T-cell (primary cell): ENCODE measurements at regions not wholly inside any gene's neighbourhood (a gene's known extent, or its start where the extent isn't known, plus 50 kb on each side); places are given as distances from the start of the nearest gene placed in this dataset.

ENCODE experiments used
- ATAC-seq, 4 experiments: fragments of 200-7000 bp in 3 of 4; fragments of 150-1000 bp in 1 of 4; cut with Tn5 transposase; replicated peaks in 1 of 4; 1 replicate in 3 of 4; 2 replicates in 1 of 4; pipeline ENCODE4 v1.10.0; 2021; ENCODE audit warnings: moderate library complexity in 3 of 4, mild to moderate bottlenecking in 2 of 4, moderate number of reproducible peaks in 1 of 4
- CTCF ChIA-PET, 2 donors: fragments of 300-600 bp; sonication (Branson Sonifier 250); formaldehyde crosslinking; loops; one replicate each; lab custom pipeline; 2022; ENCODE audit warnings: antibody characterized with exemption in 2 of 2; lab: Charles Lee
- POLR2A ChIA-PET, 2 donors: fragments of 300-600 bp; sonication (Branson Sonifier 250); formaldehyde crosslinking; loops; one replicate each; lab custom pipeline; 2022; ENCODE audit warnings: antibody characterized with exemption in 2 of 2; lab: Charles Lee
- DNase-seq, 35 experiments: peaks; one replicate each; pipeline versions ENCODE4 v3.0.0 to v3.0.0-alpha.2; 2013 to 2023
- H3K27ac ChIP-seq: one replicate; pipeline ENCODE4 v1.5.1; 2013; ENCODE audit warnings: low read length
- H3K27me3 ChIP-seq, 2 experiments: replicated peaks in 1 of 2; 1 replicate in 1 of 2; 2 replicates in 1 of 2; pipeline versions ENCODE4 v1.6.1 to v1.7.0; 2013; ENCODE audit warnings: low read length in 1 of 2, mixed read lengths in 1 of 2; ENCODE audit not compliant: control insufficient read depth in 2 of 2, insufficient read depth in 2 of 2; ENCODE audit errors: extremely low read depth in 1 of 2
- H3K36me3 ChIP-seq, 2 donors: 1 replicate in 1 of 2; 2 replicates in 1 of 2; pipeline versions ENCODE4 v1.6.1 to v1.7.0; 2013; ENCODE audit warnings: low read length in 1 of 2; ENCODE audit not compliant: control insufficient read depth in 2 of 2, insufficient read depth in 1 of 2; ENCODE audit errors: extremely low read depth in 1 of 2
- H3K4me1 ChIP-seq, 2 experiments: 1 replicate in 1 of 2; 2 replicates in 1 of 2; pipeline versions ENCODE4 v1.6.1 to v1.7.0; 2013; ENCODE audit warnings: low read length in 2 of 2, mixed read lengths in 1 of 2; ENCODE audit not compliant: insufficient read depth in 2 of 2, control insufficient read depth in 1 of 2; ENCODE audit errors: extremely low read depth in 1 of 2
- H3K4me3 ChIP-seq, 2 donors: 1 replicate in 1 of 2; 2 replicates in 1 of 2; pipeline versions ENCODE4 v1.5.1 to v1.7.0; 2013; ENCODE audit warnings: mild to moderate bottlenecking in 2 of 2, low read length in 1 of 2, moderate library complexity in 1 of 2; ENCODE audit not compliant: control insufficient read depth in 1 of 2; ENCODE audit errors: extremely low read depth in 1 of 2
- H3K9me3 ChIP-seq: 2 replicates; pipeline ENCODE4 v1.7.0; 2013
- H3K27ac Mint-ChIP-seq, 2 donors: one replicate each; pipeline ENCODE4 v1.8.0; 2020 to 2021; ENCODE audit warnings: mild to moderate bottlenecking in 2 of 2, mixed read lengths in 2 of 2
- H3K27me3 Mint-ChIP-seq, 2 donors: one replicate each; pipeline ENCODE4 v1.8.0; 2021 to 2022; ENCODE audit warnings: mixed read lengths in 2 of 2
- H3K36me3 Mint-ChIP-seq: one replicate; pipeline ENCODE4 v1.8.0; 2021; ENCODE audit warnings: mixed read lengths
- H3K4me1 Mint-ChIP-seq, 3 donors: one replicate each; pipeline ENCODE4 v1.8.0; 2020 to 2022; ENCODE audit warnings: mixed read lengths in 3 of 3, mild to moderate bottlenecking in 1 of 3
- H3K4me3 Mint-ChIP-seq, 3 donors: one replicate each; pipeline ENCODE4 v1.8.0; 2020 to 2022; ENCODE audit warnings: mild to moderate bottlenecking in 3 of 3, mixed read lengths in 3 of 3, moderate library complexity in 3 of 3
- H3K9me3 Mint-ChIP-seq, 3 donors: one replicate each; pipeline ENCODE4 v1.8.0; 2020 to 2022; ENCODE audit warnings: mixed read lengths in 3 of 3
- WGBS: methylation state at CpG from one replicate; pipeline ENCODE4 v1.1.5; 2013; ENCODE audit warnings: missing lambda C conversion rate; ENCODE audit not compliant: insufficient coverage; 5-methylcytosine and 5-hydroxymethylcytosine counted together

- DNase-seq, result no peak
- H3K36me3 ChIP-seq, result no peaks in the 10 kb centered on the region
- no peak overlapping the region for H3K4me3 Mint-ChIP-seq
- no peaks in the 10 kb centered on the region for H3K9me3 ChIP-seq
- peaks cover 0 to 48% of the 10 kb centered on the region in 2 experiments for H3K27me3 ChIP-seq
- no peaks in the 10 kb centered on the region for H3K4me1 ChIP-seq
- H3K27ac ChIP-seq, result no peak overlapping the region
- H3K27me3 Mint-ChIP-seq, result peaks cover 26 to 59% of the 10 kb centered on the region in 2 donors
- H3K9me3 Mint-ChIP-seq, result no peaks in the 10 kb centered on the region
- no peaks in the 10 kb centered on the region for H3K4me1 Mint-ChIP-seq
- ChIA-PET CTCF (no interaction called here), POLR2A (no interaction called here)
- 18% methylated on average over 4 of the region's 6 CpGs for WGBS
- H3K4me3 ChIP-seq, result no peak overlapping the region
- H3K27ac Mint-ChIP-seq, result no peak overlapping the region
- no peaks in the 10 kb centered on the region for H3K36me3 Mint-ChIP-seq
- no peak for ATAC-seq
Measured at GRCh38 chr11:45580399-45580798, 85.0 kb downstream of the CHST1 start.

DNA sequence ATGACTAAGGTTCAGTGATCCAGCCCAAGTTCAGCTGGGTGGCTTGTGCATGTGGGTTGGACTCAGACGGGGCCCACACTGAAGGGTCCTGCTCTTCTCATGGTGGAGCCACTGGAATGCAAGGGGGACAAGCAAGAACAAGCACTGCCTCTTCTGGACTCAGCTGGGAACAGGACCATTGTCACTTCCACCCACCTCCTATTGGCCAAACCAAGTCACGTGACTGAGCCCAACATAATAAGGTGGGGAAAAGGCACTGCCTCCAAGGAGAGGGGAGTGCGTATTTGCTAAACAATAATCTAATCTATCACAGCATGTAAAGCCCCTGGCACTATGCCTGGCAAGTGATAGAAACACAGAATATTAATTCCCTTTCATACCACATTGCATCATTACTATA lies 87.1 kb downstream of the CHST1 start:
- Mint-ChIP-seq H3K27me3 (peaks cover 19 to 56% of the 10 kb centered on the region in 2 donors), H3K4me1 (no peaks in the 10 kb centered on the region), H3K9me3 (no peaks in the 10 kb centered on the region), H3K36me3 (no peaks in the 10 kb centered on the region), H3K27ac (no peak overlapping the region), H3K4me3 (no peak overlapping the region)
- CTCF ChIA-PET, result no interaction called here
- no peaks in the 10 kb centered on the region for H3K9me3 ChIP-seq
- WGBS, result no CpG with 5 or more reads among the region's 3 CpGs
- POLR2A ChIA-PET, result no interaction called here
- H3K36me3 ChIP-seq, result no peaks in the 10 kb centered on the region
- ATAC-seq (no peak), DNase-seq (no peak)
- no peaks in the 10 kb centered on the region for H3K4me1 ChIP-seq
- H3K27ac ChIP-seq, result no peak overlapping the region
- H3K27me3 ChIP-seq, result peaks cover 0 to 42% of the 10 kb centered on the region in 2 experiments
- H3K4me3 ChIP-seq, result no peak overlapping the region

DNA sequence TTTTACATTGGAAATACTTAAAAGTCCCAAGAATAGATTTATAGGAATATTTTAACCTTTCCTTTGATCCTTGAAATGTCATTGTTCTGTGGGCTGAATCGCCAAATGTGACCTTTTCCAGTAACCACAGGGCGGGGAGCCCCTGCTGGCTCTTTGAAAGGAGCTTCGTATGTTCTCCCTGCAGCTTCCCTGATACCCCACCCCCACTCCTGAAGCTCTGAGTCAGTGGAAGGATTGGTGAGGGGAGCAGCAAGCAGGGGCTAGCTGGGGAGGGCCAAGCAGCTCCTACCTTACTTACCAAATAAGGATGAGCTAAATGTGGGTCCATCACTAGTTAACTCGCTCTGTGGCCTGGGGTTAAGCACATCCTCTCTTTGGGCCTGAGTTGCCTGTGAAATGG lies 87.7 kb downstream of the CHST1 start:
- Mint-ChIP-seq H3K36me3 (no peaks in the 10 kb centered on the region), H3K4me3 (no peak overlapping the region), H3K4me1 (no peaks in the 10 kb centered on the region), H3K9me3 (no peaks in the 10 kb centered on the region), H3K27me3 (peaks cover 20 to 56% of the 10 kb centered on the region in 2 donors), H3K27ac (no peak overlapping the region)
- no peak for DNase-seq
- peaks cover 0 to 40% of the 10 kb centered on the region in 2 experiments for H3K27me3 ChIP-seq
- H3K9me3 ChIP-seq, result no peaks in the 10 kb centered on the region
- no peak for ATAC-seq
- CTCF ChIA-PET, result no interaction called here
- H3K4me3 ChIP-seq, result no peak overlapping the region
- H3K4me1 ChIP-seq, result no peaks in the 10 kb centered on the region
- H3K27ac ChIP-seq, result no peak overlapping the region
- no peaks in the 10 kb centered on the region for H3K36me3 ChIP-seq
- 50% methylated on average over 1 of the region's 4 CpGs for WGBS
- POLR2A ChIA-PET, result no interaction called here

GRCh38 chr11:45576461-45577215 lies 88.8 kb downstream of the CHST1 start:
- Mint-ChIP-seq H3K4me1 (no peaks in the 10 kb centered on the region), H3K27ac (no peak overlapping the region), H3K4me3 (no peak overlapping the region), H3K9me3 (no peaks in the 10 kb centered on the region), H3K27me3 (peaks cover 17 to 53% of the 10 kb centered on the region in 2 donors), H3K36me3 (no peaks in the 10 kb centered on the region)
- ChIA-PET CTCF (no interaction called here), POLR2A (no interaction called here)
- 69% methylated on average over 13 of the region's 13 CpGs for WGBS
- H3K36me3 ChIP-seq, result no peaks in the 10 kb centered on the region
- ATAC-seq (no peak), DNase-seq (no peak)
- peaks cover 0 to 34% of the 10 kb centered on the region in 2 experiments for H3K27me3 ChIP-seq
- no peaks in the 10 kb centered on the region for H3K9me3 ChIP-seq
- no peak overlapping the region for H3K4me3 ChIP-seq
- no peaks in the 10 kb centered on the region for H3K4me1 ChIP-seq
- no peak overlapping the region for H3K27ac ChIP-seq

DNA sequence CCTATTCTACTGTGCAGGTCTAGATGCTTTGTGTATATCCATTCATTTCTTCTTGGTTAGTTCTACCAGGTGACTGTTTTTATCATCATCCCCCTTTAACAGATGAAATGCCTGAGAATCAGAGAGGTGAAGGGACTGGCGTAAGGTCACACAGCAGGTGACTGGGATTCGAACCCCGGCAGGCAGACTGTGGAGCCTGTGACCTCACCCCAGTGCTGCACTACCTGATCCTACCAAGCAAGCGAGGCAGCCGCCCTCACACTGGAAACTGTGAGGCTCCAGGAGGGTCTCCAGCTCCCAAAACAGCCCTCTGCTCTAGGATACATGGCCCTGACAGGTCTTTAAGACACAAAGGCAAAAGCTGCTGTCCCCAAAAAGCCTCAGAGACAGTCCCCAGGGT lies 91.7 kb downstream of the CHST1 start:
- CTCF ChIA-PET, result no interaction called here
- no peaks in the 10 kb centered on the region for H3K4me1 Mint-ChIP-seq
- no peak for ATAC-seq

DNA sequence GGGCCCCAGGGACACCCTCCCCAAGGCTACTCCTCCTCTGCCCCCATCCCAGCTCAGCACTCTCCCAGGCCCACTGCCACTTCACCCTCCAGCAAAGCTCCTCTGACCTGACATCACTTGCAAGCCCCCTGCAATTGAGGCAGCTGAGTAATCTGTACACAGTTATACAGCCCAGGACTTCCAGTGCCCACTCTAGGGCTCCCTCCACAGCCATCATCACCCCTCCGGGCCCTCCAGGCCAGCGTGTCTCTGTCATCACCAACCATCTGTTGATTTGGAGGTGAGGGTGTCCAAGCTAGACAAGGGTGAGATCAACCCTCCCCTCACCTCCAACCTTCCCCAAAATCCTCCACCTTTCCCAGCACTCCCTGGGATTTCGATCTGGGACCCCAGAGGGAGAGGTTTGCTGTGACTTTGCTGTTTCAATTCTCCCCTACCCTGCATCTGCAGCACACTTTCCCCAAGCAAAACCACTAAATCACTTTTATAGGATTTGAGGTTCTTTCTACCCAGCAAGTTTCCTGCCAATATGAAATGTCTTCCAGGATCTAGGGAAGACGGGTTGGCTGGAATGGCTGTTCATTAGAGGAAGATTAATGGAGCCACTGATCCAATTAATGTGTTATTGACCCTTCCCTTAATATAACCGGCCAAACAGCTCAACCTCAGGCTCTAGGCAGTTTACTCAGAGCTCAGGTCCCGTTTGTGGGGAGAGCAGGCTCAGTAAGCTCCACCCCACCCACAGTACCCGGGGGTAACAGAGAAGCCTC lies 92.9 kb downstream of the CHST1 start:
- Histone ChIP-seq H3K27me3 (peaks cover 0 to 33% of the 10 kb centered on the region in 2 experiments), H3K36me3 (no peaks in the 10 kb centered on the region), H3K27ac (no peak overlapping the region), H3K4me1 (no peaks in the 10 kb centered on the region), H3K4me3 (no peak overlapping the region), H3K9me3 (no peaks in the 10 kb centered on the region)
- Mint-ChIP-seq H3K27ac (no peak overlapping the region), H3K27me3 (peaks cover 6 to 29% of the 10 kb centered on the region in 2 donors), H3K36me3 (no peaks in the 10 kb centered on the region), H3K4me1 (no peaks in the 10 kb centered on the region), H3K4me3 (no peak overlapping the region), H3K9me3 (no peaks in the 10 kb centered on the region)
- no peak for DNase-seq
- no CpG with 5 or more reads among the region's 7 CpGs for WGBS
- CTCF ChIA-PET, result no interaction called here
- POLR2A ChIA-PET, result no interaction called here
- ATAC-seq, result no peak

More for the DNA sequence above, 91.7 kb downstream of the CHST1 start:
- Mint-ChIP-seq H3K4me3 (no peak overlapping the region), H3K27ac (no peak overlapping the region), H3K27me3 (peaks cover 6 to 29% of the 10 kb centered on the region in 2 donors), H3K9me3 (no peaks in the 10 kb centered on the region), H3K36me3 (no peaks in the 10 kb centered on the region)
- POLR2A ChIA-PET, result no interaction called here
- WGBS, result 78% methylated on average over 5 of the region's 5 CpGs
- no peaks in the 10 kb centered on the region for H3K36me3 ChIP-seq
- H3K4me3 ChIP-seq, result no peak overlapping the region
- no peak overlapping the region for H3K27ac ChIP-seq
- no peaks in the 10 kb centered on the region for H3K9me3 ChIP-seq
- DNase-seq, result no peak
- no peaks in the 10 kb centered on the region for H3K4me1 ChIP-seq
- peaks cover 0 to 36% of the 10 kb centered on the region in 2 experiments for H3K27me3 ChIP-seq
